CD4-positive, alpha-beta T cell (primary cell): ENCODE measurements at regions not wholly inside any gene's neighbourhood (a gene's known extent, or its start where the extent isn't known, plus 50 kb on each side); places are given as distances from the start of the nearest gene placed in this dataset.

Experiments used
- ATAC-seq: fragments of 200-7000 bp; cut with Tn5 transposase; one replicate; pipeline ENCODE4 v1.10.0; 2022; ENCODE audit warnings: mild to moderate bottlenecking; ENCODE audit not compliant: poor library complexity
- CTCF ChIA-PET: fragments of 350-600 bp; sonication (Branson Sonifier 250); formaldehyde crosslinking; loops from one replicate; lab custom pipeline; 2021; ENCODE audit warnings: antibody characterized with exemption, inconsistent platforms; lab: Charles Lee
- POLR2A ChIA-PET: fragments of 350-600 bp; sonication (Branson Sonifier 250); formaldehyde crosslinking; loops from one replicate; lab custom pipeline; 2021; ENCODE audit warnings: antibody characterized with exemption, inconsistent platforms; lab: Charles Lee
- DNase-seq, 14 experiments: peaks; one replicate each; pipeline ENCODE4 v3.0.0-alpha.2; 2013 to 2020; ENCODE audit warnings: mixed read lengths in 2 of 14
- H3K27ac ChIP-seq, 2 donors: one replicate each; pipeline versions ENCODE4 v1.5.1 to v1.7.0; 2013; ENCODE audit warnings: low read length in 2 of 2, low read depth in 1 of 2, mild to moderate bottlenecking in 1 of 2
- H3K27me3 ChIP-seq, 2 experiments: 1 replicate in 1 of 2; 2 replicates in 1 of 2; pipeline versions ENCODE4 v1.6.1 to v1.7.0; 2013; ENCODE audit warnings: low read length in 2 of 2, control low read depth in 1 of 2, mild to moderate bottlenecking in 1 of 2, moderate library complexity in 1 of 2; ENCODE audit not compliant: insufficient read depth in 2 of 2, control insufficient read depth in 1 of 2
- H3K36me3 ChIP-seq: one replicate; pipeline ENCODE4 v1.6.1; 2013; ENCODE audit warnings: low read length, control low read depth; ENCODE audit not compliant: insufficient read depth
- H3K4me1 ChIP-seq: one replicate; pipeline ENCODE4 v1.6.1; 2013; ENCODE audit warnings: low read length, control low read depth; ENCODE audit not compliant: insufficient read depth
- H3K4me3 ChIP-seq: one replicate; pipeline ENCODE4 v1.5.1; 2013; ENCODE audit warnings: mild to moderate bottlenecking, low read length, moderate library complexity
- H3K9me3 ChIP-seq, 2 experiments: 1 replicate in 1 of 2; 2 replicates in 1 of 2; pipeline versions ENCODE4 v1.6.1 to v1.7.0; 2013; ENCODE audit warnings: low read length in 2 of 2, mild to moderate bottlenecking in 2 of 2, control low read depth in 1 of 2, moderate library complexity in 1 of 2; ENCODE audit not compliant: control insufficient read depth in 1 of 2, insufficient read depth in 1 of 2
- H3K27ac Mint-ChIP-seq: one replicate; pipeline ENCODE4 v1.8.0; 2020; ENCODE audit warnings: mixed read lengths
- H3K27me3 Mint-ChIP-seq: one replicate; pipeline ENCODE4 v1.8.0; 2021; ENCODE audit warnings: mixed read lengths
- H3K36me3 Mint-ChIP-seq: one replicate; pipeline ENCODE4 v1.8.0; 2021; ENCODE audit warnings: low read depth, mixed read lengths
- H3K4me1 Mint-ChIP-seq: one replicate; pipeline ENCODE4 v1.8.0; 2021; ENCODE audit warnings: low read depth, mixed read lengths
- H3K4me3 Mint-ChIP-seq: one replicate; pipeline ENCODE4 v1.8.0; 2020; ENCODE audit warnings: mild to moderate bottlenecking, mixed read lengths
- H3K9me3 Mint-ChIP-seq: one replicate; pipeline ENCODE4 v1.8.0; 2020; ENCODE audit warnings: mixed read lengths
- intact Hi-C, 2 experiments: fragments of 100-400 bp; cut with DNase I in 1 of 2; cut with micrococcal nuclease in 1 of 2; formaldehyde crosslinking; loops; one replicate each; pipeline versions ENCODE4 v1.15.1 to v1.9.0; 2023 to 2025; cut with DNase I, micrococcal nuclease
- TF ChIP-seq, protein P1 (sequence below): fragments of 200-600 bp; IDR thresholded peaks from one replicate; pipeline ENCODE4 v1.8.0; 2022; ENCODE audit warnings: antibody characterized with exemption, mild to moderate bottlenecking

DNA sequence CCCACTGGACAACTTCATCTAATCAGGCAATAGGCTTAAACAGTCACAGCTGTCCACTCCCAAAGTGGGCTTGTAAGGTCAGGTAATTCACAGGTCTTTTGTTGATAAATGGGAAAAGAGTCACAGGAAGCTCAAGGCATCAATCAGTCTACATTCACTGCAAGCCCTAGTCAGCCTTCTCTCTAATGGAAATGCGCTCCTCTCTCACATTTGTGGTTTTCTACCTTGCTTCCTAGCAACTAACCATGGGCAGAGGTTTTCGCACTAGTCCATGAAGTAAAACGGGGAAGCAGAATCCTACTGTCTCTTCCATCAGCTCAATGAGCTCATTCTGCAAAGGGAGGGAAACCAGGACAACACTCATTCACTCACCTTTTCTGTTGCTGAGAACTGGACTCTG is 53.5 kb upstream of the APBB1IP start:
- DNase-seq (no peak), ATAC-seq (no peak)
- H3K36me3 ChIP-seq = no peaks in the 10 kb centered on the region
- intact Hi-C loops = no loop called here
- Mint-ChIP-seq H3K36me3 (no peaks in the 10 kb centered on the region), H3K4me1 (no peaks in the 10 kb centered on the region), H3K27me3 (no peaks in the 10 kb centered on the region), H3K27ac (no peak overlapping the region), H3K4me3 (no peak overlapping the region), H3K9me3 (peaks cover 2% of the 10 kb centered on the region)
- H3K4me1 ChIP-seq = no peaks in the 10 kb centered on the region
- no peak overlapping the region for H3K27ac ChIP-seq
- no peaks in the 10 kb centered on the region for H3K9me3 ChIP-seq
- POLR2A ChIA-PET = no interaction called here
- CTCF ChIA-PET = no interaction called here
- TF ChIP-seq, protein P1, sequence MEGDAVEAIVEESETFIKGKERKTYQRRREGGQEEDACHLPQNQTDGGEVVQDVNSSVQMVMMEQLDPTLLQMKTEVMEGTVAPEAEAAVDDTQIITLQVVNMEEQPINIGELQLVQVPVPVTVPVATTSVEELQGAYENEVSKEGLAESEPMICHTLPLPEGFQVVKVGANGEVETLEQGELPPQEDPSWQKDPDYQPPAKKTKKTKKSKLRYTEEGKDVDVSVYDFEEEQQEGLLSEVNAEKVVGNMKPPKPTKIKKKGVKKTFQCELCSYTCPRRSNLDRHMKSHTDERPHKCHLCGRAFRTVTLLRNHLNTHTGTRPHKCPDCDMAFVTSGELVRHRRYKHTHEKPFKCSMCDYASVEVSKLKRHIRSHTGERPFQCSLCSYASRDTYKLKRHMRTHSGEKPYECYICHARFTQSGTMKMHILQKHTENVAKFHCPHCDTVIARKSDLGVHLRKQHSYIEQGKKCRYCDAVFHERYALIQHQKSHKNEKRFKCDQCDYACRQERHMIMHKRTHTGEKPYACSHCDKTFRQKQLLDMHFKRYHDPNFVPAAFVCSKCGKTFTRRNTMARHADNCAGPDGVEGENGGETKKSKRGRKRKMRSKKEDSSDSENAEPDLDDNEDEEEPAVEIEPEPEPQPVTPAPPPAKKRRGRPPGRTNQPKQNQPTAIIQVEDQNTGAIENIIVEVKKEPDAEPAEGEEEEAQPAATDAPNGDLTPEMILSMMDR = no peak
- H3K27me3 ChIP-seq = no peaks in the 10 kb centered on the region
- no peak overlapping the region for H3K4me3 ChIP-seq

GRCh38 chr10:26385443-26385842 is 52.7 kb upstream of the APBB1IP start:
- intact Hi-C loops = no loop called here
- ChIA-PET CTCF (interaction anchor here (0.6 kb wide), 1 partner anchor 115 kb away, joined by 3 read pairs; no protein-coding TSS in a partner anchor), POLR2A (no interaction called here)
- no peak for DNase-seq
- H3K4me3 Mint-ChIP-seq = no peak overlapping the region
- no peak overlapping the region for H3K4me3 ChIP-seq
- H3K27me3 Mint-ChIP-seq = no peaks in the 10 kb centered on the region
- H3K9me3 ChIP-seq = no peaks in the 10 kb centered on the region
- H3K9me3 Mint-ChIP-seq = peaks cover 3% of the 10 kb centered on the region
- no peak for ATAC-seq
- no peaks in the 10 kb centered on the region for H3K36me3 Mint-ChIP-seq
- H3K36me3 ChIP-seq = no peaks in the 10 kb centered on the region
- no peaks in the 10 kb centered on the region for H3K4me1 Mint-ChIP-seq
- TF ChIP-seq, protein P1 = no peak
- no peaks in the 10 kb centered on the region for H3K27me3 ChIP-seq
- no peaks in the 10 kb centered on the region for H3K4me1 ChIP-seq
- H3K27ac Mint-ChIP-seq = no peak overlapping the region
- H3K27ac ChIP-seq = no peak overlapping the region

GRCh38 chr10:26386781-26387180 is 51.4 kb upstream of the APBB1IP start:
- no peaks in the 10 kb centered on the region for H3K4me1 Mint-ChIP-seq

More at GRCh38 chr10:26386781-26387180, 51.4 kb upstream of the APBB1IP start:
- Histone ChIP-seq H3K27ac (no peak overlapping the region), H3K4me1 (peaks cover under 1% of the 10 kb centered on the region), H3K36me3 (no peaks in the 10 kb centered on the region), H3K4me3 (no peak overlapping the region), H3K27me3 (peaks cover 0 to 4% of the 10 kb centered on the region in 2 experiments), H3K9me3 (peaks cover 0 to under 1% of the 10 kb centered on the region in 2 experiments)
- no peaks in the 10 kb centered on the region for H3K36me3 Mint-ChIP-seq
- CTCF ChIA-PET = no interaction called here
- no peak overlapping the region for H3K4me3 Mint-ChIP-seq
- ATAC-seq (no peak), DNase-seq (peak in 2 of 14 experiments; percentile 13 to 29)
- intact Hi-C loops = no loop called here
- no peak overlapping the region for H3K27ac Mint-ChIP-seq
- TF ChIP-seq, protein P1 = no peak
- H3K27me3 Mint-ChIP-seq = peaks cover 7% of the 10 kb centered on the region
- POLR2A ChIA-PET = no interaction called here
- peaks cover 3% of the 10 kb centered on the region for H3K9me3 Mint-ChIP-seq
